SK-N-SH treated with all-trans-retinoic acid at 6 μM for 48 hours (cell line): ENCODE measurements at regions not wholly inside any gene's neighbourhood (a gene's known extent, or its start where the extent isn't known, plus 50 kb on each side); places are given as distances from the start of the nearest gene placed in this dataset.
A peak's percentile ranks its signal among the peaks of the same experiment; 100 is the strongest.
"Not testable (repeated sequence)": the region's sequence is repeated elsewhere in the genome, so short reads cannot be mapped to it uniquely, and the experiment has no call there.

Source experiments
- ATAC-seq: fragments of 200-7000 bp; cut with Tn5 transposase; 3 replicates; pipeline ENCODE4 v1.9.1; 2020; ENCODE audit warnings: mild to moderate bottlenecking, moderate library complexity
- ARNTL ChIP-seq: fragments of 450-650 bp; formaldehyde crosslinking; IDR thresholded peaks from 2 replicates; pipeline ENCODE4 v1.5.0; 2020; ENCODE audit warnings: low read depth, mild to moderate bottlenecking, moderate library complexity, borderline replicate concordance
- BACH2 ChIP-seq: fragments of 250-450 bp; sonication (Bioruptor Pico); IDR thresholded peaks from 2 replicates; pipeline ENCODE4 v1.9.0; 2021; ENCODE audit warnings: mild to moderate bottlenecking, borderline replicate concordance
- CSDC2 ChIP-seq: fragments of 250-450 bp; sonication (Bioruptor Pico); IDR thresholded peaks from 2 replicates; pipeline ENCODE4 v1.5.0; 2020; ENCODE audit warnings: mild to moderate bottlenecking, moderate library complexity
- ESRRG ChIP-seq: fragments of 250-450 bp; sonication (Bioruptor Pico); IDR thresholded peaks from 2 replicates; pipeline ENCODE4 v1.6.1; 2021; ENCODE audit warnings: mild to moderate bottlenecking
- GLIS3 ChIP-seq: fragments of 250-450 bp; sonication (Bioruptor Pico); IDR thresholded peaks from 2 replicates; pipeline ENCODE4 v1.5.0; 2020; ENCODE audit warnings: mild to moderate bottlenecking, moderate library complexity
- ISL1 ChIP-seq: fragments of 250-450 bp; sonication (Bioruptor Pico); IDR thresholded peaks from 2 replicates; pipeline ENCODE4 v2.1.2; 2022; ENCODE audit warnings: mild to moderate bottlenecking, moderate library complexity
- PPARA ChIP-seq: fragments of 250-450 bp; sonication (Bioruptor Pico); IDR thresholded peaks from 2 replicates; pipeline ENCODE4 v1.5.0; 2020; ENCODE audit warnings: mild to moderate bottlenecking, borderline replicate concordance
- RARB ChIP-seq: fragments of 250-450 bp; sonication (Bioruptor Pico); IDR thresholded peaks from 2 replicates; pipeline ENCODE4 v1.8.0; 2021; ENCODE audit warnings: mild to moderate bottlenecking, moderate library complexity
- SNAI2 ChIP-seq: fragments of 250-450 bp; sonication (Bioruptor Pico); IDR thresholded peaks from 2 replicates; pipeline ENCODE4 v1.5.0; 2020; ENCODE audit warnings: mild to moderate bottlenecking, moderate library complexity
- TCF4 ChIP-seq: fragments of 250-450 bp; sonication (Bioruptor Pico); IDR thresholded peaks from 2 replicates; pipeline ENCODE4 v1.8.0; 2021; ENCODE audit warnings: mild to moderate bottlenecking, moderate library complexity, borderline replicate concordance
- TOX ChIP-seq: fragments of 250-450 bp; sonication (Bioruptor Pico); IDR thresholded peaks from 2 replicates; pipeline ENCODE4 v1.8.0; 2021; ENCODE audit warnings: mild to moderate bottlenecking, moderate library complexity, borderline replicate concordance
- ZC3H10 ChIP-seq: fragments of 250-450 bp; sonication (Bioruptor Pico); IDR thresholded peaks from 2 replicates; pipeline ENCODE4 v1.5.1; 2021; ENCODE audit warnings: mild to moderate bottlenecking, moderate library complexity
- ZFP3 ChIP-seq: fragments of 250-450 bp; sonication (Bioruptor Pico); IDR thresholded peaks from 2 replicates; pipeline ENCODE4 v1.5.0; 2020; ENCODE audit warnings: mild to moderate bottlenecking, moderate library complexity
- ZFP30 ChIP-seq: fragments of 450-650 bp; formaldehyde crosslinking; IDR thresholded peaks from 2 replicates; pipeline ENCODE4 v1.5.0; 2022; ENCODE audit warnings: mild to moderate bottlenecking, moderate library complexity
- ZNF565 ChIP-seq: fragments of 450-650 bp; formaldehyde crosslinking; conservative IDR thresholded peaks from 2 replicates; pipeline ENCODE4 v1.5.0; 2020; ENCODE audit warnings: low read depth, mild to moderate bottlenecking, moderate library complexity
- ZNF8 ChIP-seq: fragments of 450-650 bp; formaldehyde crosslinking; IDR thresholded peaks from 2 replicates; pipeline ENCODE4 v1.5.0; 2020; ENCODE audit warnings: mild to moderate bottlenecking, moderate library complexity
- TF ChIP-seq, protein P1 (sequence below): fragments of 250-450 bp; sonication (Bioruptor Pico); IDR thresholded peaks from 2 replicates; pipeline ENCODE4 v1.8.0; 2021; ENCODE audit warnings: low read depth, mild to moderate bottlenecking, moderate library complexity, borderline replicate concordance
- TF ChIP-seq, protein P2 (sequence below): fragments of 250-450 bp; sonication (Bioruptor Pico); IDR thresholded peaks from 2 replicates; pipeline ENCODE4 v1.5.1; 2021; ENCODE audit warnings: mild to moderate bottlenecking, moderate library complexity
- TF ChIP-seq, protein P3 (sequence below): fragments of 250-450 bp; sonication (Bioruptor Pico); IDR thresholded peaks from 2 replicates; pipeline ENCODE4 v1.5.1; 2020; ENCODE audit warnings: low read depth, mild to moderate bottlenecking, moderate library complexity
- TF ChIP-seq, protein P4 (sequence below): fragments of 250-450 bp; sonication (Bioruptor Pico); IDR thresholded peaks from 2 replicates; pipeline ENCODE4 v1.8.0; 2020; ENCODE audit warnings: mild to moderate bottlenecking, moderate library complexity, borderline replicate concordance
- TF ChIP-seq, protein P5 (sequence below): fragments of 250-450 bp; sonication (Bioruptor Pico); IDR thresholded peaks from 2 replicates; pipeline ENCODE4 v1.5.0; 2020; ENCODE audit warnings: mild to moderate bottlenecking, moderate library complexity

DNA sequence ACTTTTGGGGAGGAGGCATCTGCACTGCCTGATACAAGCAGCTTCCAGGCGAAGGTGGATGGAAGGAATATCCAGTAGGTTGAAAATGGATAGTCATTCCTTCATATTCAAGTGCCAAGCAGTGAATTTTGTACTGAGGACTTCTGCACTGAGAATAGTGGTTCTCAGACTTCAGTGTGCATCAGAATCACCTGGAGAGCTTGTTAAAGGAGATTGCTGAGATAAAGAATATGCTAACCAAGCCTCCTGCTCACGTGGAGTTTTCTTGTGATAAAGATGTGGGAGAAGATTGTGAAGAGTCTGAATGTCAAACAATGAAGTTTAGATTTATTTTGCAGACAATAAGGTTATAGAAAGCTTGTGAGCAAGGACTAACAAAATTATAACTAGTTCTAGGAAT is 97.8 kb downstream of the HFE start:
- TF ChIP-seq ZFP30 (CRISPR knock-in tag) (no peak), BACH2 (CRISPR knock-in tag) (no peak)
- TF ChIP-seq, protein P1, sequence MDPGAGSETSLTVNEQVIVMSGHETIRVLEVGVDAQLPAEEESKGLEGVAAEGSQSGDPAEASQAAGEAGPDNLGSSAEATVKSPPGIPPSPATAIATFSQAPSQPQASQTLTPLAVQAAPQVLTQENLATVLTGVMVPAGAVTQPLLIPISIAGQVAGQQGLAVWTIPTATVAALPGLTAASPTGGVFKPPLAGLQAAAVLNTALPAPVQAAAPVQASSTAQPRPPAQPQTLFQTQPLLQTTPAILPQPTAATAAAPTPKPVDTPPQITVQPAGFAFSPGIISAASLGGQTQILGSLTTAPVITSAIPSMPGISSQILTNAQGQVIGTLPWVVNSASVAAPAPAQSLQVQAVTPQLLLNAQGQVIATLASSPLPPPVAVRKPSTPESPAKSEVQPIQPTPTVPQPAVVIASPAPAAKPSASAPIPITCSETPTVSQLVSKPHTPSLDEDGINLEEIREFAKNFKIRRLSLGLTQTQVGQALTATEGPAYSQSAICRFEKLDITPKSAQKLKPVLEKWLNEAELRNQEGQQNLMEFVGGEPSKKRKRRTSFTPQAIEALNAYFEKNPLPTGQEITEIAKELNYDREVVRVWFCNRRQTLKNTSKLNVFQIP, result no peak
- TF ChIP-seq, protein P2, sequence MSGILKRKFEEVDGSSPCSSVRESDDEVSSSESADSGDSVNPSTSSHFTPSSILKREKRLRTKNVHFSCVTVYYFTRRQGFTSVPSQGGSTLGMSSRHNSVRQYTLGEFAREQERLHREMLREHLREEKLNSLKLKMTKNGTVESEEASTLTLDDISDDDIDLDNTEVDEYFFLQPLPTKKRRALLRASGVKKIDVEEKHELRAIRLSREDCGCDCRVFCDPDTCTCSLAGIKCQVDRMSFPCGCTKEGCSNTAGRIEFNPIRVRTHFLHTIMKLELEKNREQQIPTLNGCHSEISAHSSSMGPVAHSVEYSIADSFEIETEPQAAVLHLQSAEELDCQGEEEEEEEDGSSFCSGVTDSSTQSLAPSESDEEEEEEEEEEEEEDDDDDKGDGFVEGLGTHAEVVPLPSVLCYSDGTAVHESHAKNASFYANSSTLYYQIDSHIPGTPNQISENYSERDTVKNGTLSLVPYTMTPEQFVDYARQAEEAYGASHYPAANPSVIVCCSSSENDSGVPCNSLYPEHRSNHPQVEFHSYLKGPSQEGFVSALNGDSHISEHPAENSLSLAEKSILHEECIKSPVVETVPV (CRISPR knock-in tag), result no peak
- TF ChIP-seq, all 23 proteins: peak for 0
- ATAC-seq, result no peak

DNA sequence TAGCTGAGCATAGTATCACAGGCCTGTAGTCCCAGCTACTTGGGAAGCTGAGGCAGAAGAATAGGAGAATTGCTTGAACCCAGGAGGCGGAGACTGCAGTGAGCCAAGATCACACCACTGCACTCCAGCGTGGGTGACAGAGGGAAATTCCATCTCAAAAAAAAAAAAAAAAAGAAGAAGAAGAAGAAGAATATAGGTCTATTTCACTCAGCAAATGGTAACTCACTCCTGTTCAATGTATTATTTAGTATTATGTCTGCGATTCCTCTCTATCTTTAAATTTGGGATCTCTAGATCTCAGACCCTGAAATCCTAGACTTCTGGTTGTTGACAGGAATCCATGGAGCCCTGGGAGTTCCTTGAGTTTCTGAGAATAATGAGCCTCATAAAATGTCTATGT is 98.6 kb downstream of the HFE start:
- TF ChIP-seq RARB (CRISPR knock-in tag) (no peak), BACH2 (CRISPR knock-in tag) (no peak)
- no peak for ATAC-seq

DNA sequence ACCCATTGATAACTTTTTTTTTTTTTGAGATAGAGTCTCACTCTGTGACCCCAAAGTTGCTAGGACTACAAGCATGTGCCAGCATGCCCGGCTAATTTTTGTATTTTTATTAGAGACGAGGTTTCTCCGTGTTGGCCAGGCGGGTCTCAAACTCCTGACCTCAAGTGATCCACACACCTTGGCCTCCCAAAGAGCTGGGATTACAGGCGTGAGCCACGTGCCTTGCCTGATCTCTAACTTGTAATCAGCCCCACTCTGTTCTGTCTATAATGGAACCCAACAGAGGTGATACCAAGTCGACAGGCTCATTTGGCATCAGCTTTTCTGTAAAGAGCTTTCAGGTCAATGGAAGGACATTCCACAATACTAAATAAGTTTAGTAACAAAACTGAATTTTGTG is 99.4 kb downstream of the HFE start:
- no peak for ATAC-seq

DNA sequence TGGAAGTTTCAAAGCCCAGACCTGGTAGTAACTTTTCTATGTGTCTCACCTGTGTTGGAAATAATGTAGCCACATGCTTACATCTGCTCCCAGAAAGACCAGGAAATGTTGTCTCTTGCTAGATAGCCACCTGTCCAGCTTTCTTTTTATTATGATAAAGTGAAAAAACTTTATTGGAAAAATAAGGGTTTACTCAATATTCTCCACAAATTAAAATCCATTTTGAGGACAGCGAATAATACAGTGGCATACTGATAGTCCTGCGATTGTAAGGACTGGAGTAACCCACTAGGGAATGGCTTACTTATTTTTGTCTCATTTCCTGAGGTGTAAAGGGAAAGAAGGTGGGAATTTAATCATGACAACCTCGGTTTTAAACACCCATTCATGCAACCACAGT is 100.1 kb downstream of the HFE start:
- TF ChIP-seq ZNF565 (CRISPR knock-in tag), result no peak
- no peak for ATAC-seq

More for the DNA sequence above, 99.4 kb downstream of the HFE start:
- TF ChIP-seq GLIS3 (CRISPR knock-in tag) (no peak), TOX (CRISPR knock-in tag) (no peak), ARNTL (CRISPR knock-in tag) (no peak), PPARA (CRISPR knock-in tag) (no peak), ZC3H10 (CRISPR knock-in tag) (no peak), ZNF565 (CRISPR knock-in tag) (no peak), ZFP30 (CRISPR knock-in tag) (no peak), ZFP3 (CRISPR knock-in tag) (no peak), TCF4 (CRISPR knock-in tag) (no peak), RARB (CRISPR knock-in tag) (no peak), CSDC2 (no peak), SNAI2 (CRISPR knock-in tag) (no peak), ZNF8 (CRISPR knock-in tag) (no peak), BACH2 (CRISPR knock-in tag) (no peak), ESRRG (CRISPR knock-in tag) (no peak)
- TF ChIP-seq, protein P3, sequence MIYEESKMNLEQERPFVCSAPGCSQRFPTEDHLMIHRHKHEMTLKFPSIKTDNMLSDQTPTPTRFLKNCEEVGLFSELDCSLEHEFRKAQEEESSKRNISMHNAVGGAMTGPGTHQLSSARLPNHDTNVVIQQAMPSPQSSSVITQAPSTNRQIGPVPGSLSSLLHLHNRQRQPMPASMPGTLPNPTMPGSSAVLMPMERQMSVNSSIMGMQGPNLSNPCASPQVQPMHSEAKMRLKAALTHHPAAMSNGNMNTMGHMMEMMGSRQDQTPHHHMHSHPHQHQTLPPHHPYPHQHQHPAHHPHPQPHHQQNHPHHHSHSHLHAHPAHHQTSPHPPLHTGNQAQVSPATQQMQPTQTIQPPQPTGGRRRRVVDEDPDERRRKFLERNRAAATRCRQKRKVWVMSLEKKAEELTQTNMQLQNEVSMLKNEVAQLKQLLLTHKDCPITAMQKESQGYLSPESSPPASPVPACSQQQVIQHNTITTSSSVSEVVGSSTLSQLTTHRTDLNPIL (CRISPR knock-in tag), result no peak
- TF ChIP-seq, protein P4, sequence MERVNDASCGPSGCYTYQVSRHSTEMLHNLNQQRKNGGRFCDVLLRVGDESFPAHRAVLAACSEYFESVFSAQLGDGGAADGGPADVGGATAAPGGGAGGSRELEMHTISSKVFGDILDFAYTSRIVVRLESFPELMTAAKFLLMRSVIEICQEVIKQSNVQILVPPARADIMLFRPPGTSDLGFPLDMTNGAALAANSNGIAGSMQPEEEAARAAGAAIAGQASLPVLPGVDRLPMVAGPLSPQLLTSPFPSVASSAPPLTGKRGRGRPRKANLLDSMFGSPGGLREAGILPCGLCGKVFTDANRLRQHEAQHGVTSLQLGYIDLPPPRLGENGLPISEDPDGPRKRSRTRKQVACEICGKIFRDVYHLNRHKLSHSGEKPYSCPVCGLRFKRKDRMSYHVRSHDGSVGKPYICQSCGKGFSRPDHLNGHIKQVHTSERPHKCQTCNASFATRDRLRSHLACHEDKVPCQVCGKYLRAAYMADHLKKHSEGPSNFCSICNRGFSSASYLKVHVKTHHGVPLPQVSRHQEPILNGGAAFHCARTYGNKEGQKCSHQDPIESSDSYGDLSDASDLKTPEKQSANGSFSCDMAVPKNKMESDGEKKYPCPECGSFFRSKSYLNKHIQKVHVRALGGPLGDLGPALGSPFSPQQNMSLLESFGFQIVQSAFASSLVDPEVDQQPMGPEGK, result no peak
- TF ChIP-seq, protein P2 (CRISPR knock-in tag), result no peak

DNA sequence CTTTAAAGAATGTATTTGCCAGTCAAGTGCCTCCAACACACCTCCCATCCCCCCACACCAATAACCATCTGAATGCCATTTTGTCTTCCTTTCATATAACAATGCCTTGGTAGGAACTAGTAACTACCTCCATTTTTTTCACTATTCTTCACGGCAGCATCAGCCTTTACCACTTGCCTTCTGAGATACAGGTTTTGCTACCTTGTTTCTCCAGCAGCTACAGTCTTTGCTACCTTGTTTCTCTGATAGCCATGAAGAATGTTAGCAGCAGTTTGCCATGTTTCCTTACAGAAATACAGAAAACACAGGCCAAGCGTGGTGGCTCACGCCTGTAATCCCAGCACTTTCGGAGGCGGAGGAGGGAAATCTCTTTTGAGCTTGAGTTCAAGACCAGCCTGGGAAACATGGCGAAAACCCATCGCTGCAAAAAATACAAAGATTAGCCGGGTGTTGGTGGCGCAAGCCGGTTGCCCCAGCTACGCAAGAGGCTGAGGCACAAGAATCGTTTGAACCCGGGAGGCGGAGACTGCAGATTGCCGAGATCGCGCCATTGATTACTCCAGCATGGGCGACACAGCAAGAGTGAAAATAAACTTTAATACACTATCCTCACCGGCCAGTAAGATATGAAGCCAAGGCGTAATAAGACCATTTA is 100.9 kb downstream of the HFE start:
- ATAC-seq, result peak; percentile 9; the same call in 2 of the 3 replicates
- TF ChIP-seq GLIS3 (CRISPR knock-in tag), result no peak
- TF ChIP-seq ISL1 (CRISPR knock-in tag), result no peak
- TF ChIP-seq ZFP3 (CRISPR knock-in tag), result 0 out of 2 replicates have a peak, but pooled peaks have one; percentile 32
- TF ChIP-seq, protein P5, sequence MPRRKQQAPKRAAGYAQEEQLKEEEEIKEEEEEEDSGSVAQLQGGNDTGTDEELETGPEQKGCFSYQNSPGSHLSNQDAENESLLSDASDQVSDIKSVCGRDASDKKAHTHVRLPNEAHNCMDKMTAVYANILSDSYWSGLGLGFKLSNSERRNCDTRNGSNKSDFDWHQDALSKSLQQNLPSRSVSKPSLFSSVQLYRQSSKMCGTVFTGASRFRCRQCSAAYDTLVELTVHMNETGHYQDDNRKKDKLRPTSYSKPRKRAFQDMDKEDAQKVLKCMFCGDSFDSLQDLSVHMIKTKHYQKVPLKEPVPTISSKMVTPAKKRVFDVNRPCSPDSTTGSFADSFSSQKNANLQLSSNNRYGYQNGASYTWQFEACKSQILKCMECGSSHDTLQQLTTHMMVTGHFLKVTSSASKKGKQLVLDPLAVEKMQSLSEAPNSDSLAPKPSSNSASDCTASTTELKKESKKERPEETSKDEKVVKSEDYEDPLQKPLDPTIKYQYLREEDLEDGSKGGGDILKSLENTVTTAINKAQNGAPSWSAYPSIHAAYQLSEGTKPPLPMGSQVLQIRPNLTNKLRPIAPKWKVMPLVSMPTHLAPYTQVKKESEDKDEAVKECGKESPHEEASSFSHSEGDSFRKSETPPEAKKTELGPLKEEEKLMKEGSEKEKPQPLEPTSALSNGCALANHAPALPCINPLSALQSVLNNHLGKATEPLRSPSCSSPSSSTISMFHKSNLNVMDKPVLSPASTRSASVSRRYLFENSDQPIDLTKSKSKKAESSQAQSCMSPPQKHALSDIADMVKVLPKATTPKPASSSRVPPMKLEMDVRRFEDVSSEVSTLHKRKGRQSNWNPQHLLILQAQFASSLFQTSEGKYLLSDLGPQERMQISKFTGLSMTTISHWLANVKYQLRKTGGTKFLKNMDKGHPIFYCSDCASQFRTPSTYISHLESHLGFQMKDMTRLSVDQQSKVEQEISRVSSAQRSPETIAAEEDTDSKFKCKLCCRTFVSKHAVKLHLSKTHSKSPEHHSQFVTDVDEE (CRISPR knock-in tag), result peak; percentile 11; the same call in 1 of the 2 replicates

DNA sequence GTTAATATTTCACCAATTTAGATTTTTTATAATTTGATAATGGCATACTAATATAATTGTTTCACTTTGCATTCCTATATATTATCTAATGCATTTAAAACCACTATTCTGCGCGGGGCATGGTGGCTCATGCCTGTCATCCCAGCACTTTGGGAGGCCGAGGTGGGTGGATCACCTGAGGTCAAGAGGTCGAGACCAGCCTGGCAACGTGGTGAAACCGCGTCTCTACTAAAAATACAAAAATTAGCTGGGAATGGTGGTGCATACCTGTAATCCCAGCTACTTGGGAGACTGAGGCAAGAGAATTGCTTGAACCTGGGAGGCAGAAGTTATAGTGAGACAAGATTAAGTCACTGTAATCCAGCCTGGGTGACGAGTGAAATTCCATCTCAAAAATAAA is 104.3 kb downstream of the HFE start:
- not testable (repeated sequence) for ATAC-seq
